Fibroblast of the aortic adventitia (primary cell): ENCODE measurements at regions not wholly inside any gene's neighbourhood (a gene's known extent, or its start where the extent isn't known, plus 50 kb on each side); places are given as distances from the start of the nearest gene placed in this dataset.
"Not testable (repeated sequence)": the region's sequence is repeated elsewhere in the genome, so short reads cannot be mapped to it uniquely, and the experiment has no call there.

ENCODE experiments used
- DNase-seq: peaks from one replicate; pipeline ENCODE4 v3.0.0-alpha.2; 2010; ENCODE audit warnings: low read depth
- H3K4me3 ChIP-seq: 2 replicates; pipeline ENCODE4 v1.5.1; 2011; ENCODE audit warnings: low read depth, mild to moderate bottlenecking, control low read depth, low read length, moderate library complexity
- CTCF ChIP-seq: IDR thresholded peaks from 2 replicates; pipeline ENCODE4 v1.5.1; 2011; ENCODE audit warnings: mild to moderate bottlenecking, low read length, control low read depth, inconsistent platforms; ENCODE audit not compliant: insufficient read depth

DNA sequence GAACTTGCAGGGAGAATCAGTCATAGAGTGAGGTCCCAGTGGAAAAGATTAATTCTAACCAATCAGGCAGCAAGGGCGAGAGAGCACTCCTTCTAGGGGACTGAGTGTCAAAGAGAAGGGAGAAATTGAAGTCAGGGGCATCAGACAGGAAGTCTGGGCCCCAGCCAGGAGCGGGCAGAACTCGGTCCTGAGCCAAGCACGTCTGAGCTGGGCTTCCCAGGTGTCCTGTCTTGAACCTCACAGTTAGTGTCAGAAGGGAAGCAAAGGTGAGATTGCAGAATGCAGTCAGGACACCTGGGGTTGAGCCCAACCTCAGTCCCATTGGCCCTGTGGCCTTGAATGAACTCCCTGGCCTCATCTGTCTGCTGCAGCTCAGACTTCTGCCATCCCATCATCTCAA is 220.9 kb downstream of the SMAD2 start:
- DNase-seq = no peak
- H3K4me3 ChIP-seq = no peak overlapping the region
- no peak for TF ChIP-seq CTCF

- H3K4me3 ChIP-seq = no peak overlapping the region
- DNase-seq = no peak
- no peak for TF ChIP-seq CTCF
Observed at GRCh38 chr18:47708206-47708605, 222.3 kb downstream of the SMAD2 start.

GRCh38 chr18:47701134-47701533 is 229.3 kb downstream of the SMAD2 start:
- no peak for DNase-seq
- TF ChIP-seq CTCF = no peak
- no peak overlapping the region for H3K4me3 ChIP-seq

- no peak for TF ChIP-seq CTCF
- no peak for DNase-seq
- H3K4me3 ChIP-seq = no peak overlapping the region
Observed at GRCh38 chr18:47696870-47697269, 233.6 kb downstream of the SMAD2 start.

- DNase-seq = no peak
- TF ChIP-seq CTCF = no peak
- no peak overlapping the region for H3K4me3 ChIP-seq
Observed at GRCh38 chr18:47691611-47692010, 238.8 kb downstream of the SMAD2 start.

DNA sequence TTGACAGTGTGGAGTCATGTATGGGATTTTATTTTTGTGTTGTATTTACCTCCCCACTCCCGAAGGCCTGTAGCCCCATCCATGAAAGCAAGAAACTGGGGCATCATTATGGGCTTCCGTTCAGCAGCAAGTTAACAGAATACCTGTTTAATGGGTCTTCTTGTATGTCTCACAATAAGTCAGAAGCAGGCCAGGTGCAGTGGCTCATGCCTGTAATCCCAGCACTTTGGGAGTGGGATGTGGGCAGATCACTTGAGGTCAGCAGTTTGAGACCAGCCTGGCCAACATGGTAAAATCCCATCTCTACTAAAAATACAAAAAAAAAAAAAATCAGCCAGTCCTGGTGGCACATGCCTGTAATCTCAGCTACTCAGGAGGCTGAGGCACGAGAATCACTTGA is 239.7 kb downstream of the SMAD2 start:
- H3K4me3 ChIP-seq, DNase-seq: not testable (repeated sequence)

GRCh38 chr18:47689371-47689770 is 241.1 kb downstream of the SMAD2 start:
- no peak overlapping the region for H3K4me3 ChIP-seq
- no peak for TF ChIP-seq CTCF
- DNase-seq = no peak

DNA sequence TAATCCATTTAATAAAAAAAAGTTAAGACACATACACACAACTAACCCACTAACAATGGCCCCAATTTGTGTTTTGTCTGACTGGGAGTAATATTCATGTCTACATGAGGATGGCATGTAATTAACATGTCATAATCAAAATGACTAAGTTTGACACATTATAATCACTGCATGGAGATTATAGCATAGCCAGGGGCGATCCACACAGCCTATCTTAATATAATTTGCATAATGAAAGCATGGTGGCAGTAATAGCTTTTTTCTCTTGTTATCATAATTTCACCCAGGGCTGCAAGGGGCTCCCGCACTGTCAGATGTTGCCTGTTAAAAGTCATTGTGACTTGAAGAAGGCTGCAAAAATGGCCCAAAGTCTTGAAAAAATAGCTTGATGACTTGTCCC is 243.7 kb downstream of the SMAD2 start:
- no peak for TF ChIP-seq CTCF
- H3K4me3 ChIP-seq = no peak overlapping the region
- no peak for DNase-seq
